KMS-11 (cell line): ENCODE measurements at regions not wholly inside any gene's neighbourhood (a gene's known extent, or its start where the extent isn't known, plus 50 kb on each side); places are given as distances from the start of the nearest gene placed in this dataset.

Experiments
- H2AFZ ChIP-seq: fragments of 200-600 bp; sonication (generic); 2 replicates; pipeline ENCODE4 v1.6.1; 2016; ENCODE audit warnings: antibody characterized with exemption, mixed run types, low read depth
- H3K27ac ChIP-seq: fragments of 200-600 bp; sonication (generic); 2 replicates; pipeline ENCODE4 v1.6.1; 2016; ENCODE audit warnings: mild to moderate bottlenecking, mixed run types
- H3K27me3 ChIP-seq: fragments of 200-600 bp; sonication (generic); 2 replicates; pipeline ENCODE4 v1.6.1; 2017; ENCODE audit warnings: mild to moderate bottlenecking, low read depth, mixed run types, moderate library complexity; ENCODE audit not compliant: insufficient read depth
- H3K36me3 ChIP-seq: fragments of 200-600 bp; sonication (generic); 2 replicates; pipeline ENCODE4 v1.6.1; 2017; ENCODE audit warnings: mild to moderate bottlenecking, mixed run types; ENCODE audit not compliant: insufficient read depth
- H3K4me1 ChIP-seq: fragments of 200-600 bp; sonication (generic); 2 replicates; pipeline ENCODE4 v1.6.1; 2016; ENCODE audit warnings: mild to moderate bottlenecking, low read depth, mixed run types; ENCODE audit not compliant: poor library complexity, severe bottlenecking
- H3K4me2 ChIP-seq: fragments of 200-600 bp; sonication (generic); 2 replicates; pipeline ENCODE4 v1.7.0; 2016; ENCODE audit warnings: mild to moderate bottlenecking, mixed run types
- H3K4me3 ChIP-seq: fragments of 200-600 bp; sonication (generic); IDR thresholded peaks from 2 replicates; pipeline ENCODE4 v1.6.1; 2017; ENCODE audit warnings: low read depth, low read length, mixed read lengths; ENCODE audit not compliant: insufficient read depth
- H3K79me2 ChIP-seq: fragments of 200-600 bp; sonication (generic); 2 replicates; pipeline ENCODE4 v1.6.1; 2016; ENCODE audit warnings: low read depth, mixed run types; ENCODE audit not compliant: insufficient read depth
- H3K9ac ChIP-seq: fragments of 200-600 bp; sonication (generic); 2 replicates; pipeline ENCODE4 v1.6.1; 2016; ENCODE audit warnings: mild to moderate bottlenecking, mixed run types
- H4K20me1 ChIP-seq: fragments of 200-600 bp; sonication (generic); 2 replicates; pipeline ENCODE4 v1.6.1; 2016; ENCODE audit warnings: mild to moderate bottlenecking, mixed run types; ENCODE audit not compliant: insufficient read depth
- TF ChIP-seq, protein P1 (sequence below): fragments of 200-600 bp; sonication (generic); conservative IDR thresholded peaks from 2 replicates; pipeline ENCODE4 v1.6.1; 2017; ENCODE audit warnings: low read depth, mild to moderate bottlenecking, antibody characterized with exemption, low read length, moderate library complexity, mixed read lengths

DNA sequence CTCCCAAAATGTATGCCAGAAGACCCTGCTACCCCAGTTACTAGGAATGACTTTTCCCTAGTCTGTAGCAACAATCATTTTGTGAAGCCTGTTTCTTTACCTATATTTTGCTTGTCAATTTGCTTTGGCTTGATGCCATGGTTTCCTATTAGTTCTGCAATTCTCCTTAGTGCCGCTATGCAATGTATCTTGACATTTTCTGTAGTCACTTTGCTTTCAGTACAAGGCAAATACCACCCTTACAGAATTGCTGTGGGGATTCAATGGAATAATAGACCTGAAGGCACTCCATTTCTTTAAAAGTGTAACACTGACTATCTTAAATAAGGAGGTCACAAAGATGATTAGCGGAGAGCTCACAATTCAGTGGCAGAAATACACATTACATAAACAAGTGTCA is 291.1 kb downstream of the NR2F1-AS1 start:
- H3K4me3 ChIP-seq = no peak overlapping the region
- TF ChIP-seq, protein P1, sequence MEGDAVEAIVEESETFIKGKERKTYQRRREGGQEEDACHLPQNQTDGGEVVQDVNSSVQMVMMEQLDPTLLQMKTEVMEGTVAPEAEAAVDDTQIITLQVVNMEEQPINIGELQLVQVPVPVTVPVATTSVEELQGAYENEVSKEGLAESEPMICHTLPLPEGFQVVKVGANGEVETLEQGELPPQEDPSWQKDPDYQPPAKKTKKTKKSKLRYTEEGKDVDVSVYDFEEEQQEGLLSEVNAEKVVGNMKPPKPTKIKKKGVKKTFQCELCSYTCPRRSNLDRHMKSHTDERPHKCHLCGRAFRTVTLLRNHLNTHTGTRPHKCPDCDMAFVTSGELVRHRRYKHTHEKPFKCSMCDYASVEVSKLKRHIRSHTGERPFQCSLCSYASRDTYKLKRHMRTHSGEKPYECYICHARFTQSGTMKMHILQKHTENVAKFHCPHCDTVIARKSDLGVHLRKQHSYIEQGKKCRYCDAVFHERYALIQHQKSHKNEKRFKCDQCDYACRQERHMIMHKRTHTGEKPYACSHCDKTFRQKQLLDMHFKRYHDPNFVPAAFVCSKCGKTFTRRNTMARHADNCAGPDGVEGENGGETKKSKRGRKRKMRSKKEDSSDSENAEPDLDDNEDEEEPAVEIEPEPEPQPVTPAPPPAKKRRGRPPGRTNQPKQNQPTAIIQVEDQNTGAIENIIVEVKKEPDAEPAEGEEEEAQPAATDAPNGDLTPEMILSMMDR = no peak
- no peaks in the 10 kb centered on the region for H3K79me2 ChIP-seq
- H3K9ac ChIP-seq = no peak overlapping the region
- H2AFZ ChIP-seq = no peak overlapping the region
- no peak overlapping the region for H3K4me2 ChIP-seq
- H3K27ac ChIP-seq = no peak overlapping the region
- no peaks in the 10 kb centered on the region for H3K36me3 ChIP-seq
- H4K20me1 ChIP-seq = no peaks in the 10 kb centered on the region
- no peaks in the 10 kb centered on the region for H3K27me3 ChIP-seq
- no peaks in the 10 kb centered on the region for H3K4me1 ChIP-seq

DNA sequence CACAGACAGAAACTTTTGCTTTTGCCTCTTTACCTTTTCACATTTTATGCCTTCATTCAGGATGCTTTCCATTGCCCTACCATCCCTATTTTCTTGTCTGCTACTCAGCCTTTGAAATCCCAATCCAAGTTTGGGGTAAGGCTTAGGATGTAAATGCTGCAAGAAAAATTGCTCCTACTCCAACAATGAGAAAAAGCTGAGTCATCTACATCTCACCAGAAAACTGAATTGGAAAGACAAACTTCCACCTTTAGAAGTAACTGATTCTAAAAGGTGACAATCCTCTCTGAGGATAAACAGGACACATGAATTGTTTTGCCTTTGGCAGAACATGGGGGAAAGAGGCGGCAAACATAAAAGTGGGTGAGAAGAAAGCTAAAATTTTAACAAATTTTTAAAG is 295.6 kb downstream of the NR2F1-AS1 start:
- H3K4me1 ChIP-seq = no peaks in the 10 kb centered on the region
- no peak overlapping the region for H2AFZ ChIP-seq
- no peaks in the 10 kb centered on the region for H3K27me3 ChIP-seq
- no peak overlapping the region for H3K27ac ChIP-seq
- H3K36me3 ChIP-seq = no peaks in the 10 kb centered on the region
- H3K4me2 ChIP-seq = no peak overlapping the region
- H4K20me1 ChIP-seq = no peaks in the 10 kb centered on the region
- no peak overlapping the region for H3K4me3 ChIP-seq
- H3K9ac ChIP-seq = no peak overlapping the region
- H3K79me2 ChIP-seq = no peaks in the 10 kb centered on the region
- TF ChIP-seq, protein P1 = no peak

DNA sequence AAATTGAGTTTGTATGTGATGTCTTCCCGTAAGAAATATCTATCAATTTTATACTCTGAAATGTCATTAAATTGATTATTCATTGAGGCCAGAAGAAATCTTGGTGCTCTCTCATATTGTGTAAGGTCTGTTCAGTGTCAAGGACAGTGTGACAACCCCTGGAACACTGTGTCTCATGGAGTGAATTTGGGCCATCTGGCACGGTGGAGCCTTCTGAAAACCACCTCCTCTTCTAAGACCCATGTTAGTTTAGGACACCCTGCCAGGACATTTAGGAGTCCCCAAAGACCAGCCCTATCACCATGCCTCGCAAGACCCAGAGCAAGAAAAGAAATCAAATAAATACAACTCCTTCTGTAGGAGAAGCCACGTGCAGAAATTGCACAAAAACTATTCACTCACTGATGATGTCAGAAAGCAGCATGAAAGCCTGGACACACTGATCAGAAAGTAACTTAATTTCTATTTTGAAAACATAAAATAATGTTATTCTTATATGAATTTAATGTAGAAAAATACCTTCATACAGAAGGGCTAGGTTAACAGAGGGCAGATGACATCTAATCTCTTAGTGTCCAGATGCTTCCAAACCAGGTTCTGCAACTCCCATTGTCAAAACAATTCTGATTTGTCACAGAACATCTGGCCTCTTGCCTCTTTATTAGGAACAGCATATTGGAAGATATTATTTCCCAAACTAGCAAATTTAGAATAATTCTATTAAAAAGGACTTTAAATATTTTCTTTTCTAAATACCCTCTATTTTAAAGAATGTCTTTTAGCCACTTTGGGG is 298.8 kb downstream of the NR2F1-AS1 start:
- no peak overlapping the region for H3K27ac ChIP-seq
- no peak overlapping the region for H2AFZ ChIP-seq
- no peaks in the 10 kb centered on the region for H3K36me3 ChIP-seq
- H3K4me2 ChIP-seq = no peak overlapping the region
- H3K4me1 ChIP-seq = no peaks in the 10 kb centered on the region
- no peak overlapping the region for H3K4me3 ChIP-seq
- no peaks in the 10 kb centered on the region for H3K79me2 ChIP-seq
- no peak overlapping the region for H3K9ac ChIP-seq
- H4K20me1 ChIP-seq = no peaks in the 10 kb centered on the region
- H3K27me3 ChIP-seq = no peaks in the 10 kb centered on the region
- TF ChIP-seq, protein P1 = no peak

DNA sequence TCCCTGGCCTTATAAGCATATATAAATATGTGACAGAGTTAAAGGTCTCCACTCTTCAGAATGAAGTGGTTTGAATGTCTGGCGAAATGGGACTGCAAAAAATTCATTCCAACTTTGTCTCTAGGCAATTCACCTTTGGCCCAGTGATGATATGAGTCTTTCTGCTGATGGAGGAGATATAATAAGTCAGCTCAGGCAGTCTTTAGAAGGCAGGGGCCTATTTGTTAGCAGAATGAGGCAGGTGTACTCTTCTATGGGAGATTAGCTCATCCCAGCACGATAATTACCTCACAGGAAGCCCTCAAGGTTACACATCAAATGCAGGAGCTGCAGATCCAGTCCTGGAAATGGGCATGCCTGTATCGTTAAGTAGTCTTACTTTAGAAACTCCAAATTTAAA is 300.5 kb downstream of the NR2F1-AS1 start:
- Histone ChIP-seq H3K36me3 (no peaks in the 10 kb centered on the region), H3K9ac (no peak overlapping the region), H3K27me3 (no peaks in the 10 kb centered on the region), H3K4me1 (no peaks in the 10 kb centered on the region), H3K4me3 (no peak overlapping the region), H3K4me2 (no peak overlapping the region), H3K79me2 (no peaks in the 10 kb centered on the region), H2AFZ (0 out of 2 replicates have a peak overlapping the region, but pooled peaks have one; percentile 8), H3K27ac (no peak overlapping the region), H4K20me1 (no peaks in the 10 kb centered on the region)
- TF ChIP-seq, protein P1 = no peak
